Effector memory CD4-positive, alpha-beta T cell (primary cell): ENCODE measurements at regions not wholly inside any gene's neighbourhood (a gene's known extent, or its start where the extent isn't known, plus 50 kb on each side); places are given as distances from the start of the nearest gene placed in this dataset.

Experiments
- DNase-seq, 3 donors: peaks; one replicate each; pipeline ENCODE4 v3.0.0-alpha.2; 2020
- H3K27ac ChIP-seq: 2 replicates; pipeline ENCODE4 v1.7.0; 2013; ENCODE audit warnings: mild to moderate bottlenecking, low read length, moderate library complexity; ENCODE audit not compliant: insufficient read depth, poor library complexity, severe bottlenecking
- H3K27me3 ChIP-seq: replicated peaks from 2 replicates; pipeline ENCODE4 v1.7.0; 2013; ENCODE audit warnings: mild to moderate bottlenecking, low read length; ENCODE audit not compliant: insufficient read depth, control insufficient read depth, poor library complexity, severe bottlenecking
- H3K36me3 ChIP-seq: 2 replicates; pipeline ENCODE4 v1.7.0; 2013; ENCODE audit warnings: mild to moderate bottlenecking, low read length, moderate library complexity; ENCODE audit not compliant: control insufficient read depth, insufficient read depth
- H3K4me1 ChIP-seq: 2 replicates; pipeline ENCODE4 v1.7.0; 2013; ENCODE audit warnings: low read length, mild to moderate bottlenecking; ENCODE audit not compliant: control insufficient read depth, insufficient read depth, poor library complexity, severe bottlenecking
- H3K4me3 ChIP-seq: 2 replicates; pipeline ENCODE4 v1.7.0; 2013; ENCODE audit warnings: low read length, low read depth, mild to moderate bottlenecking; ENCODE audit not compliant: insufficient read depth, poor library complexity, severe bottlenecking
- H3K9me3 ChIP-seq: 2 replicates; pipeline ENCODE4 v1.7.0; 2013; ENCODE audit warnings: mild to moderate bottlenecking, low read length, moderate library complexity; ENCODE audit not compliant: control insufficient read depth

- H3K27me3 ChIP-seq, result no peaks in the 10 kb centered on the region
- H3K4me1 ChIP-seq, result no peaks in the 10 kb centered on the region
- no peaks in the 10 kb centered on the region for H3K9me3 ChIP-seq
- no peak overlapping the region for H3K27ac ChIP-seq
- no peak for DNase-seq
- no peaks in the 10 kb centered on the region for H3K36me3 ChIP-seq
- no peak overlapping the region for H3K4me3 ChIP-seq
These were observed 207.2 kb downstream of the IGSF11 start for GRCh38 chr3:118827446-118827845.

GRCh38 chr3:118828351-118828750, 206.3 kb downstream of the IGSF11 start:
- Histone ChIP-seq H3K27ac (no peak overlapping the region), H3K36me3 (no peaks in the 10 kb centered on the region), H3K4me3 (no peak overlapping the region), H3K9me3 (no peaks in the 10 kb centered on the region), H3K4me1 (no peaks in the 10 kb centered on the region), H3K27me3 (no peaks in the 10 kb centered on the region)
- DNase-seq, result no peak

DNA sequence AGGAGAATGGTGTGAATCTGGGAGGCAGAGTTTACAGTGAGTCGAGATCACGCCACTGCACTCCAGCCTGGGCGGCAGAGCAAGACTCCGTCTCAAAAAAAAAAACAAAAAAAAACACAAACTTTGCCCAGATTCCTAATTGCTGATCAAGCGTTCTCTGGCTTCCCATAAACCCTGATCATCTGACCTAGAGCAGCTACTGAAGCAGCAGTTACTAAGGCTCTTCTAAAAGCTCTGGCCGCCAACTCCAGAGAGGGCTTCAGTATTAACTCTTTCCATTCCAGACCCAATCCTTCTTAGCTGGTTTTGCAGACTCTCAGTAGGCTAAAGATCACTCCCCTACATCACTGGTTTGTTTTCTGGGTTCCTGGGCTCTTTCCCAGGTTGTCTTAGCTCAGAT, 201.6 kb downstream of the IGSF11 start:
- H3K4me3 ChIP-seq, result no peak overlapping the region

GRCh38 chr3:118838871-118839270, 195.8 kb downstream of the IGSF11 start:
- DNase-seq, result no peak
- H3K9me3 ChIP-seq, result peaks cover 6% of the 10 kb centered on the region
- no peak overlapping the region for H3K27ac ChIP-seq
- no peak overlapping the region for H3K4me3 ChIP-seq
- no peaks in the 10 kb centered on the region for H3K36me3 ChIP-seq
- no peaks in the 10 kb centered on the region for H3K27me3 ChIP-seq
- H3K4me1 ChIP-seq, result no peaks in the 10 kb centered on the region

More for the DNA sequence above, 201.6 kb downstream of the IGSF11 start:
- no peak overlapping the region for H3K27ac ChIP-seq
- no peaks in the 10 kb centered on the region for H3K9me3 ChIP-seq
- H3K36me3 ChIP-seq, result no peaks in the 10 kb centered on the region
- no peak for DNase-seq
- no peaks in the 10 kb centered on the region for H3K4me1 ChIP-seq
- H3K27me3 ChIP-seq, result no peaks in the 10 kb centered on the region

- Histone ChIP-seq H3K4me3 (no peak overlapping the region), H3K27ac (no peak overlapping the region), H3K9me3 (peaks cover 6% of the 10 kb centered on the region), H3K27me3 (no peaks in the 10 kb centered on the region), H3K4me1 (no peaks in the 10 kb centered on the region), H3K36me3 (no peaks in the 10 kb centered on the region)
- DNase-seq, result no peak
These were observed 192.3 kb downstream of the IGSF11 start for GRCh38 chr3:118842147-118842863.

DNA sequence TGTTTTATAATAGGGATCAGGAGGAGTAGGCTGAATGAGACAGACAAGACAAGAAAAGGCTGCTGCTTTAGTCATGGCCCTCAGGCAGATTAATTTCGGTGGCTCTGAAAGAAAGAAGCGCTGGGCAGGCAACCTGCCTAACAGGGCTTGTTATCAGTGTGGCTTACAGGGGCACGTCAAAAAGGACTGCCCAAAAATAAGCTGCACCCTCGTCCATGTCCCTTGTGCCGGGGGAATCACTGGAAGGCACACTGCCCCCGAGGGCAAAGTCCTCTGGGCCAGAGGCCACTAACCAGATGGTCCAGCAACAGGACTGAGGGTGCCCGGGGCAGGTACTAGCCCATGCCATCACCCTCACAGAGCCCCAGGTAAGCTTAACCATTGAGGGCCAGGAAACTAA, 188.5 kb downstream of the IGSF11 start:
- Histone ChIP-seq H3K36me3 (no peaks in the 10 kb centered on the region), H3K4me1 (no peaks in the 10 kb centered on the region), H3K9me3 (peaks cover 6% of the 10 kb centered on the region), H3K27ac (no peak overlapping the region), H3K4me3 (no peak overlapping the region), H3K27me3 (no peaks in the 10 kb centered on the region)
- no peak for DNase-seq
